Osteocyte (in vitro differentiated cells): ENCODE measurements at regions not wholly inside any gene's neighbourhood (a gene's known extent, or its start where the extent isn't known, plus 50 kb on each side); places are given as distances from the start of the nearest gene placed in this dataset.

Experiments
- DNase-seq: peaks from one replicate; pipeline ENCODE4 v3.0.0; 2021; ENCODE audit warnings: mixed read lengths; ENCODE audit not compliant: unreplicated experiment; ENCODE audit errors: extremely low spot score
- H3K27ac Mint-ChIP-seq: one replicate; pipeline ENCODE4 v1.8.0; 2021; ENCODE audit warnings: mild to moderate bottlenecking, mixed read lengths; ENCODE audit not compliant: unreplicated experiment
- H3K27me3 Mint-ChIP-seq: one replicate; pipeline ENCODE4 v1.8.0; 2021; ENCODE audit warnings: mixed read lengths; ENCODE audit not compliant: unreplicated experiment
- H3K36me3 Mint-ChIP-seq: one replicate; pipeline ENCODE4 v1.8.0; 2021; ENCODE audit warnings: mixed read lengths; ENCODE audit not compliant: unreplicated experiment
- H3K4me1 Mint-ChIP-seq: one replicate; pipeline ENCODE4 v1.8.0; 2021; ENCODE audit warnings: mixed read lengths; ENCODE audit not compliant: unreplicated experiment
- H3K4me3 Mint-ChIP-seq: one replicate; pipeline ENCODE4 v1.8.0; 2021; ENCODE audit warnings: mild to moderate bottlenecking, moderate library complexity, mixed read lengths; ENCODE audit not compliant: unreplicated experiment
- H3K9me3 Mint-ChIP-seq: one replicate; pipeline ENCODE4 v1.8.0; 2021; ENCODE audit warnings: mixed read lengths; ENCODE audit not compliant: unreplicated experiment
- CTCF ChIP-seq: fragments of 200-600 bp; sonication (generic); IDR thresholded peaks from 2 replicates; pipeline ENCODE4 v1.5.0; 2021; ENCODE audit warnings: antibody characterized with exemption, mild to moderate bottlenecking, moderate library complexity

GRCh38 chr10:65348637-65349036 lies 1577.2 kb upstream of the LRRTM3 start:
- Mint-ChIP-seq H3K27me3 (peaks cover 2% of the 10 kb centered on the region), H3K4me3 (no peak overlapping the region), H3K27ac (no peak overlapping the region), H3K36me3 (no peaks in the 10 kb centered on the region), H3K9me3 (no peaks in the 10 kb centered on the region), H3K4me1 (no peaks in the 10 kb centered on the region)
- no peak for TF ChIP-seq CTCF
- DNase-seq: no peak

GRCh38 chr10:65350611-65351010 lies 1575.2 kb upstream of the LRRTM3 start:
- H3K4me1 Mint-ChIP-seq: no peaks in the 10 kb centered on the region
- peaks cover 2% of the 10 kb centered on the region for H3K27me3 Mint-ChIP-seq
- H3K27ac Mint-ChIP-seq: no peak overlapping the region
- H3K36me3 Mint-ChIP-seq: no peaks in the 10 kb centered on the region
- no peak overlapping the region for H3K4me3 Mint-ChIP-seq
- no peak for DNase-seq
- TF ChIP-seq CTCF: no peak
- no peaks in the 10 kb centered on the region for H3K9me3 Mint-ChIP-seq

GRCh38 chr10:65355141-65355680 lies 1570.6 kb upstream of the LRRTM3 start:
- no peaks in the 10 kb centered on the region for H3K4me1 Mint-ChIP-seq
- H3K27ac Mint-ChIP-seq: no peak overlapping the region
- H3K9me3 Mint-ChIP-seq: no peaks in the 10 kb centered on the region
- TF ChIP-seq CTCF: no peak
- no peak overlapping the region for H3K4me3 Mint-ChIP-seq
- no peak for DNase-seq
- H3K27me3 Mint-ChIP-seq: no peaks in the 10 kb centered on the region
- no peaks in the 10 kb centered on the region for H3K36me3 Mint-ChIP-seq

- Mint-ChIP-seq H3K27ac (no peak overlapping the region), H3K9me3 (no peaks in the 10 kb centered on the region), H3K4me1 (no peaks in the 10 kb centered on the region), H3K27me3 (no peaks in the 10 kb centered on the region), H3K36me3 (no peaks in the 10 kb centered on the region), H3K4me3 (no peak overlapping the region)
- DNase-seq: no peak
- peak; percentile 65 for TF ChIP-seq CTCF
Measured at GRCh38 chr10:65358565-65358964, 1567.3 kb upstream of the LRRTM3 start.

GRCh38 chr10:65360497-65360896 lies 1565.3 kb upstream of the LRRTM3 start:
- Mint-ChIP-seq H3K9me3 (no peaks in the 10 kb centered on the region), H3K4me1 (no peaks in the 10 kb centered on the region), H3K27me3 (no peaks in the 10 kb centered on the region), H3K36me3 (no peaks in the 10 kb centered on the region), H3K27ac (no peak overlapping the region), H3K4me3 (no peak overlapping the region)
- no peak for DNase-seq
- no peak for TF ChIP-seq CTCF
